ENCODE measurements at regions not wholly inside any gene's neighbourhood (a gene's known extent, or its start where the extent isn't known, plus 50 kb on each side); places are given as distances from the start of the nearest gene placed in this dataset.

- TF ChIP-seq ARNT (IDR thresholded peaks at IDR 0.05) (no peak), TARDBP (IDR thresholded peaks at IDR 0.05) (no peak), FOXK2 (IDR thresholded peaks at IDR 0.05) (no peak), HDGF (IDR thresholded peaks at IDR 0.05; ENCODE audit: borderline replicate concordance) (no peak), LEF1 (IDR thresholded peaks at IDR 0.05; ENCODE audit: borderline replicate concordance) (no peak), SP1 (IDR thresholded peaks at IDR 0.05) (no peak), FOXA1 (IDR thresholded peaks at IDR 0.05) (no peak), CTBP1 (IDR thresholded peaks at IDR 0.05; ENCODE audit: borderline replicate concordance) (no peak), PKNOX1 (IDR thresholded peaks at IDR 0.05) (no peak), FOXM1 (IDR thresholded peaks at IDR 0.05; ENCODE audit: borderline replicate concordance) (no peak), BHLHE40 (IDR thresholded peaks at IDR 0.05; ENCODE audit: borderline replicate concordance) (no peak), ELF4 (IDR thresholded peaks at IDR 0.05) (no peak), ZNF384 (IDR thresholded peaks at IDR 0.05) (no peak), L3MBTL2 (conservative IDR thresholded peaks at IDR 0.05) (no peak), SUZ12 (IDR thresholded peaks at IDR 0.05) (no peak), NFRKB (IDR thresholded peaks at IDR 0.05) (no peak)
- DNase-seq (ENCODE audit: extremely low spot score): no peak
- CTCF ChIA-PET: no interaction called here
- POLR2A ChIA-PET: no interaction called here
These were observed 170.7 kb upstream of the IRX1 start for GRCh38 chr5:3424946-3425345.

- POLR2A ChIA-PET: no interaction called here
- TF ChIP-seq TARDBP (IDR thresholded peaks at IDR 0.05): no peak
- no peak for TF ChIP-seq FOXA1 (IDR thresholded peaks at IDR 0.05)
- no peak for DNase-seq (ENCODE audit: extremely low spot score)
- CTCF ChIA-PET: no interaction called here
These were observed 178.2 kb upstream of the IRX1 start for GRCh38 chr5:3417376-3417943.

- no peak for DNase-seq (ENCODE audit: extremely low spot score)
- ChIA-PET CTCF (no interaction called here), POLR2A (no interaction called here)
- TF ChIP-seq FOXK2 (IDR thresholded peaks at IDR 0.05) (no peak), L3MBTL2 (conservative IDR thresholded peaks at IDR 0.05) (no peak), FOXM1 (IDR thresholded peaks at IDR 0.05; ENCODE audit: borderline replicate concordance) (no peak), LEF1 (IDR thresholded peaks at IDR 0.05; ENCODE audit: borderline replicate concordance) (no peak), NFRKB (IDR thresholded peaks at IDR 0.05) (no peak), SUZ12 (IDR thresholded peaks at IDR 0.05) (no peak), BHLHE40 (IDR thresholded peaks at IDR 0.05; ENCODE audit: borderline replicate concordance) (no peak), ARNT (IDR thresholded peaks at IDR 0.05) (no peak), PKNOX1 (IDR thresholded peaks at IDR 0.05) (no peak), FOXA1 (IDR thresholded peaks at IDR 0.05) (no peak), ELF4 (IDR thresholded peaks at IDR 0.05) (no peak), SP1 (IDR thresholded peaks at IDR 0.05) (no peak), HDGF (IDR thresholded peaks at IDR 0.05; ENCODE audit: borderline replicate concordance) (no peak)
These were observed 181.3 kb upstream of the IRX1 start for GRCh38 chr5:3414371-3414770.

- CTCF ChIA-PET: no interaction called here
- POLR2A ChIA-PET: no interaction called here
- TF ChIP-seq SP1 (IDR thresholded peaks at IDR 0.05) (no peak), PKNOX1 (IDR thresholded peaks at IDR 0.05) (no peak), NFRKB (IDR thresholded peaks at IDR 0.05) (no peak), BHLHE40 (IDR thresholded peaks at IDR 0.05; ENCODE audit: borderline replicate concordance) (no peak)
- no peak for DNase-seq (ENCODE audit: extremely low spot score)
These were observed 183.5 kb upstream of the IRX1 start for GRCh38 chr5:3412146-3412545.

- POLR2A ChIA-PET: no interaction called here
- TF ChIP-seq ZNF384 (IDR thresholded peaks at IDR 0.05): no peak
- no peak for TF ChIP-seq FOXM1 (IDR thresholded peaks at IDR 0.05; ENCODE audit: borderline replicate concordance)
- TF ChIP-seq SP1 (IDR thresholded peaks at IDR 0.05): no peak
- no peak for TF ChIP-seq CTBP1 (IDR thresholded peaks at IDR 0.05; ENCODE audit: borderline replicate concordance)
- TF ChIP-seq FOXK2 (IDR thresholded peaks at IDR 0.05): no peak
- no peak for TF ChIP-seq FOXA1 (IDR thresholded peaks at IDR 0.05)
- TF ChIP-seq BHLHE40 (IDR thresholded peaks at IDR 0.05; ENCODE audit: borderline replicate concordance): no peak
- no peak for TF ChIP-seq L3MBTL2 (conservative IDR thresholded peaks at IDR 0.05)
- TF ChIP-seq ARNT (IDR thresholded peaks at IDR 0.05): no peak
- TF ChIP-seq PKNOX1 (IDR thresholded peaks at IDR 0.05): no peak
- no peak for TF ChIP-seq SUZ12 (IDR thresholded peaks at IDR 0.05)
- no peak for TF ChIP-seq ELF4 (IDR thresholded peaks at IDR 0.05)
- TF ChIP-seq TARDBP (IDR thresholded peaks at IDR 0.05): no peak
- TF ChIP-seq LEF1 (IDR thresholded peaks at IDR 0.05; ENCODE audit: borderline replicate concordance): no peak
- DNase-seq (ENCODE audit: extremely low spot score): no peak
- CTCF ChIA-PET: no interaction called here
These were observed 184.3 kb upstream of the IRX1 start for GRCh38 chr5:3411363-3411762.

GRCh38 chr5:3401635-3402034 lies 194.0 kb upstream of the IRX1 start:
- ChIA-PET CTCF (no interaction called here), POLR2A (no interaction called here)
- DNase-seq (ENCODE audit: extremely low spot score): no peak
- no peak for TF ChIP-seq CTBP1 (IDR thresholded peaks at IDR 0.05; ENCODE audit: borderline replicate concordance)
- no peak for TF ChIP-seq SUZ12 (IDR thresholded peaks at IDR 0.05)
- TF ChIP-seq ARNT (IDR thresholded peaks at IDR 0.05): no peak
- no peak for TF ChIP-seq L3MBTL2 (conservative IDR thresholded peaks at IDR 0.05)
- TF ChIP-seq HDGF (IDR thresholded peaks at IDR 0.05; ENCODE audit: borderline replicate concordance): no peak
- no peak for TF ChIP-seq BHLHE40 (IDR thresholded peaks at IDR 0.05; ENCODE audit: borderline replicate concordance)
- TF ChIP-seq FOXK2 (IDR thresholded peaks at IDR 0.05): no peak
- no peak for TF ChIP-seq FOXA1 (IDR thresholded peaks at IDR 0.05)

Data from HEK293T (cell line).